CD4-positive, alpha-beta memory T cell (primary cell): ENCODE measurements at regions not wholly inside any gene's neighbourhood (a gene's known extent, or its start where the extent isn't known, plus 50 kb on each side); places are given as distances from the start of the nearest gene placed in this dataset.

Experiments
- CTCF ChIA-PET: fragments of 350-600 bp; sonication (Branson Sonifier 250); formaldehyde crosslinking; loops from one replicate; lab custom pipeline; 2021; ENCODE audit warnings: inconsistent platforms; ENCODE audit not compliant: partially characterized antibody; lab: Charles Lee
- POLR2A ChIA-PET: fragments of 350-600 bp; sonication (Branson Sonifier 250); formaldehyde crosslinking; loops from one replicate; lab custom pipeline; 2021; ENCODE audit not compliant: partially characterized antibody; lab: Charles Lee
- DNase-seq, 5 donors: peaks; one replicate each; pipeline versions ENCODE4 v3.0.0 to v3.0.0-alpha.2; 2020 to 2022; ENCODE audit warnings: mixed read lengths in 1 of 5
- H3K27ac ChIP-seq: one replicate; pipeline ENCODE4 v1.7.0; 2013; ENCODE audit warnings: low read depth, low read length
- H3K27me3 ChIP-seq: 2 replicates; pipeline ENCODE4 v1.7.0; 2013; ENCODE audit warnings: mild to moderate bottlenecking, low read length, moderate library complexity; ENCODE audit not compliant: insufficient read depth
- H3K36me3 ChIP-seq: 2 replicates; pipeline ENCODE4 v1.7.0; 2013; ENCODE audit warnings: mild to moderate bottlenecking, low read length, moderate library complexity; ENCODE audit not compliant: insufficient read depth
- H3K4me1 ChIP-seq: 2 replicates; pipeline ENCODE4 v1.7.0; 2013; ENCODE audit warnings: mild to moderate bottlenecking, low read length, moderate library complexity; ENCODE audit not compliant: insufficient read depth
- H3K4me3 ChIP-seq, 2 donors: one replicate each; pipeline ENCODE4 v1.7.0; 2013; ENCODE audit warnings: low read length in 2 of 2, mild to moderate bottlenecking in 1 of 2
- H3K9me3 ChIP-seq, 2 donors: one replicate each; pipeline ENCODE4 v1.7.0; 2013; ENCODE audit warnings: low read length in 2 of 2, control low read depth in 1 of 2; ENCODE audit not compliant: control insufficient read depth in 1 of 2
- H3K27ac Mint-ChIP-seq, 7 donors: one replicate each; pipeline ENCODE4 v1.8.0; 2020 to 2021; ENCODE audit warnings: mixed read lengths in 7 of 7, mild to moderate bottlenecking in 6 of 7, inconsistent platforms in 3 of 7, moderate library complexity in 3 of 7
- H3K27me3 Mint-ChIP-seq, 2 donors: one replicate each; pipeline ENCODE4 v1.8.0; 2020 to 2021; ENCODE audit warnings: mixed read lengths in 2 of 2
- H3K36me3 Mint-ChIP-seq, 2 donors: one replicate each; pipeline ENCODE4 v1.8.0; 2020 to 2021; ENCODE audit warnings: mixed read lengths in 2 of 2, inconsistent platforms in 1 of 2, mild to moderate bottlenecking in 1 of 2
- H3K4me1 Mint-ChIP-seq, 4 donors: one replicate each; pipeline ENCODE4 v1.8.0; 2020 to 2021; ENCODE audit warnings: mixed read lengths in 4 of 4, mild to moderate bottlenecking in 1 of 4
- H3K4me3 Mint-ChIP-seq, 8 donors: one replicate each; pipeline ENCODE4 v1.8.0; 2020 to 2021; ENCODE audit warnings: mixed read lengths in 8 of 8, mild to moderate bottlenecking in 7 of 8, moderate library complexity in 6 of 8, inconsistent platforms in 3 of 8
- H3K9me3 Mint-ChIP-seq, 8 donors: one replicate each; pipeline ENCODE4 v1.8.0; 2020 to 2021; ENCODE audit warnings: mixed read lengths in 8 of 8, mild to moderate bottlenecking in 5 of 8, inconsistent platforms in 3 of 8, moderate library complexity in 1 of 8
- intact Hi-C: fragments of 100-400 bp; cut with micrococcal nuclease; formaldehyde crosslinking; loops from one replicate; pipeline ENCODE4 v1.15.1; 2023

- H3K4me3 Mint-ChIP-seq = no peak overlapping the region
These were observed 119.9 kb downstream of the FAM43A start for GRCh38 chr3:194805546-194805945.

GRCh38 chr3:194806991-194807630 lies 121.4 kb downstream of the FAM43A start:
- Mint-ChIP-seq H3K27ac (no peak overlapping the region), H3K9me3 (peaks cover 0 to 2% (median 0%) of the 10 kb centered on the region in 8 donors), H3K4me1 (peaks cover 0 to 2% (median 0%) of the 10 kb centered on the region in 4 donors), H3K4me3 (no peak overlapping the region), H3K36me3 (no peaks in the 10 kb centered on the region), H3K27me3 (peaks cover 17 to 25% of the 10 kb centered on the region in 2 donors)
- intact Hi-C loops = no loop called here
- CTCF ChIA-PET = no interaction called here
- H3K27me3 ChIP-seq = peaks cover 2% of the 10 kb centered on the region
- no peak overlapping the region for H3K4me3 ChIP-seq
- H3K36me3 ChIP-seq = no peaks in the 10 kb centered on the region
- POLR2A ChIA-PET = no interaction called here
- no peak for DNase-seq
- no peaks in the 10 kb centered on the region for H3K4me1 ChIP-seq
- no peaks in the 10 kb centered on the region for H3K9me3 ChIP-seq
- no peak overlapping the region for H3K27ac ChIP-seq

More at GRCh38 chr3:194805546-194805945, 119.9 kb downstream of the FAM43A start:
- DNase-seq = no peak
- Histone ChIP-seq H3K27me3 (peaks cover 2% of the 10 kb centered on the region), H3K36me3 (no peaks in the 10 kb centered on the region), H3K4me1 (no peaks in the 10 kb centered on the region), H3K27ac (no peak overlapping the region), H3K4me3 (no peak overlapping the region), H3K9me3 (no peaks in the 10 kb centered on the region)
- ChIA-PET POLR2A (no interaction called here), CTCF (no interaction called here)
- peaks cover 16 to 21% of the 10 kb centered on the region in 2 donors for H3K27me3 Mint-ChIP-seq
- no peaks in the 10 kb centered on the region for H3K36me3 Mint-ChIP-seq
- no peak overlapping the region for H3K27ac Mint-ChIP-seq
- intact Hi-C loops = no loop called here
- H3K4me1 Mint-ChIP-seq = peaks cover 0 to 2% (median 0%) of the 10 kb centered on the region in 4 donors
- H3K9me3 Mint-ChIP-seq = peaks cover 0 to 2% (median 0%) of the 10 kb centered on the region in 8 donors

GRCh38 chr3:194808640-194809097 lies 123.0 kb downstream of the FAM43A start:
- H3K9me3 ChIP-seq = no peaks in the 10 kb centered on the region
- no peak overlapping the region for H3K27ac ChIP-seq
- H3K4me3 ChIP-seq = no peak overlapping the region
- peaks cover 0 to 2% (median 0%) of the 10 kb centered on the region in 4 donors for H3K4me1 Mint-ChIP-seq
- DNase-seq = no peak
- peaks cover 0 to 2% (median 0%) of the 10 kb centered on the region in 8 donors for H3K9me3 Mint-ChIP-seq
- no peak overlapping the region for H3K27ac Mint-ChIP-seq
- intact Hi-C loops = no loop called here
- peaks cover 12 to 24% of the 10 kb centered on the region in 2 donors for H3K27me3 Mint-ChIP-seq
- H3K27me3 ChIP-seq = peaks cover 2% of the 10 kb centered on the region
- CTCF ChIA-PET = no interaction called here
- POLR2A ChIA-PET = no interaction called here
- no peaks in the 10 kb centered on the region for H3K36me3 ChIP-seq
- no peaks in the 10 kb centered on the region for H3K36me3 Mint-ChIP-seq
- H3K4me1 ChIP-seq = no peaks in the 10 kb centered on the region
- H3K4me3 Mint-ChIP-seq = no peak overlapping the region

DNA sequence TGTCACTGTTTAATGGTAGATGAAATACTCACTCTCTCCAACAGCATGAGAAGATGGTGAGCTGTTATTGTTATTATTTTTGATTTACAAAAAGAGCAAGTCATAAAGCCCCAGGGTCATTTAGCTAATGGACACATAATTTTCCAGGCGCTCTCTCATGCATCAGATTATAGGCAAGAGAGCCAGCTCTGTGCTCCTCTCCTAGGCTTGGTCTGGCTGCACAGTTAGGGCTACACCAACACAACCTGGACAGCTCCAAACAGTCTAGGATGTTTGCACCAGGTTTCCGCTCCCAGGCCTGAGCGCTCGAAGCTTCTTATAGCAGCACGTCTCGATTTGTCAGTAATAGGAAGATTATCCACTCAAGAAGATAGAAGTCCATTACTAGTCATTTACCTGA lies 123.7 kb downstream of the FAM43A start:
- H3K4me3 ChIP-seq = no peak overlapping the region
- H3K4me3 Mint-ChIP-seq = no peak overlapping the region
- no peak for DNase-seq
- H3K27me3 ChIP-seq = peaks cover 2% of the 10 kb centered on the region
- intact Hi-C loops = no loop called here
- peaks cover 0 to 2% (median 0%) of the 10 kb centered on the region in 8 donors for H3K9me3 Mint-ChIP-seq
- ChIA-PET CTCF (interaction anchor here (0.6 kb wide), 1 partner anchor 176 kb away, joined by 3 read pairs; no protein-coding TSS in a partner anchor), POLR2A (no interaction called here)
- H3K4me1 ChIP-seq = no peaks in the 10 kb centered on the region
- H3K27ac ChIP-seq = no peak overlapping the region
- H3K9me3 ChIP-seq = no peaks in the 10 kb centered on the region
- H3K27ac Mint-ChIP-seq = no peak overlapping the region
- H3K36me3 Mint-ChIP-seq = no peaks in the 10 kb centered on the region
- H3K4me1 Mint-ChIP-seq = peaks cover 0 to 2% (median 0%) of the 10 kb centered on the region in 4 donors
- no peaks in the 10 kb centered on the region for H3K36me3 ChIP-seq
- H3K27me3 Mint-ChIP-seq = peaks cover 9 to 20% of the 10 kb centered on the region in 2 donors

- Mint-ChIP-seq H3K27ac (no peak overlapping the region), H3K36me3 (no peaks in the 10 kb centered on the region), H3K4me3 (no peak overlapping the region), H3K27me3 (peaks cover 9 to 18% of the 10 kb centered on the region in 2 donors), H3K4me1 (peaks cover 0 to 2% (median 0%) of the 10 kb centered on the region in 4 donors), H3K9me3 (peaks cover 0 to 2% (median 0%) of the 10 kb centered on the region in 8 donors)
- no peaks in the 10 kb centered on the region for H3K27me3 ChIP-seq
- no peaks in the 10 kb centered on the region for H3K9me3 ChIP-seq
- no peak overlapping the region for H3K4me3 ChIP-seq
- CTCF ChIA-PET = no interaction called here
- no peak for DNase-seq
- intact Hi-C loops = no loop called here
- H3K27ac ChIP-seq = no peak overlapping the region
- POLR2A ChIA-PET = no interaction called here
- H3K36me3 ChIP-seq = no peaks in the 10 kb centered on the region
- no peaks in the 10 kb centered on the region for H3K4me1 ChIP-seq
These were observed 124.4 kb downstream of the FAM43A start for GRCh38 chr3:194810076-194810475.

DNA sequence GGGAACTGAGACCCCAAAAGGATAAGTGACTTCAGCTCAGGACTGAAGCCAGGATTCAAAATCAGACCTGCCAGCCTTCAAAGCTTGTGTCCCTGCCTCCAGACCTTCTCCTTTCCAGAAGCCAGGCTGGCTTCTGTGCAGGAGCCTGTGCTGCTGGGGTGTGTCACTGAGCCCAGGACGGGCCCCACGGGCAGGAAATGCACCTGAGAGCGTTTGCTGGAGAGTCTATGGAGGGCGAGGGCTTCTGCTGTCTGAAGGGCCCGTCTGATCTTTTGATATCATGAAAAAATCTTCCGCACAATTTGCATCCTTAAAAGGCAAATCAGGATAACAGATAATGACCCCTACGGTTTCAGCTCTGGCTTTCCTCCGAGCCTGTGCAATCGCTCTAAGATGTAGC lies 125.4 kb downstream of the FAM43A start:
- no peak for DNase-seq
- no peak overlapping the region for H3K27ac ChIP-seq
- Mint-ChIP-seq H3K36me3 (no peaks in the 10 kb centered on the region), H3K27me3 (peaks cover 9 to 13% of the 10 kb centered on the region in 2 donors), H3K4me1 (peaks cover 0 to 2% (median 0%) of the 10 kb centered on the region in 4 donors), H3K27ac (no peak overlapping the region), H3K4me3 (no peak overlapping the region), H3K9me3 (peaks cover 0 to 2% (median 0%) of the 10 kb centered on the region in 8 donors)
- ChIA-PET CTCF (no interaction called here), POLR2A (no interaction called here)
- H3K9me3 ChIP-seq = no peaks in the 10 kb centered on the region
- H3K4me1 ChIP-seq = no peaks in the 10 kb centered on the region
- no peaks in the 10 kb centered on the region for H3K27me3 ChIP-seq
- intact Hi-C loops = no loop called here
- no peaks in the 10 kb centered on the region for H3K36me3 ChIP-seq
- H3K4me3 ChIP-seq = no peak overlapping the region

DNA sequence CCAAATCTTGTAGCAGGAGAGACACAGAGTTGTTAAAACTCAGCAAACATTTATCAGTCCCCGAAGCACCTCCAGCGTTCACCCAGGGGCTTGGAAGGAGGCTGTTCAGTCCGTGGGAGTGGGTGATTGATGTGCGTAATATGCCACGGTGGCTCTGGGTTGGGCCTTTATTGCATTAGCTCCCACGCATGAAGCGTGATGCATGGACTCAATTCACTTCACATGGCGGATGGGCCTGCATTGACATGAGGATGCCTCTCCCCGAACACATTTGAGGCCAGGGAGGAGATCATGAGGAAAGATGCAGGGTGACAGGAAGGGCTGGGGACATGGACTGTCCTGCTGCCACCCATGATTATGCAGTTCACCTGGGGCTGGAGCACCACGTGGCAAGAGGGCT lies 126.5 kb downstream of the FAM43A start:
- H3K4me1 Mint-ChIP-seq = peaks cover 0 to 2% (median 0%) of the 10 kb centered on the region in 4 donors
- H3K27me3 Mint-ChIP-seq = peaks cover 8 to 9% of the 10 kb centered on the region in 2 donors
- DNase-seq = no peak
- H3K27me3 ChIP-seq = no peaks in the 10 kb centered on the region
- no peak overlapping the region for H3K4me3 Mint-ChIP-seq
- no peak overlapping the region for H3K27ac ChIP-seq
- no peak overlapping the region for H3K27ac Mint-ChIP-seq
- no peaks in the 10 kb centered on the region for H3K9me3 ChIP-seq
- intact Hi-C loops = no loop called here
- no peaks in the 10 kb centered on the region for H3K36me3 Mint-ChIP-seq
- no peaks in the 10 kb centered on the region for H3K9me3 Mint-ChIP-seq
- no peaks in the 10 kb centered on the region for H3K4me1 ChIP-seq
- H3K4me3 ChIP-seq = no peak overlapping the region
- no peaks in the 10 kb centered on the region for H3K36me3 ChIP-seq
- ChIA-PET CTCF (no interaction called here), POLR2A (no interaction called here)
